ENCODE measurements at regions not wholly inside any gene's neighbourhood (a gene's known extent, or its start where the extent isn't known, plus 50 kb on each side); places are given as distances from the start of the nearest gene placed in this dataset.

GRCh38 chr9:119611565-119611964, 242.3 kb upstream of the BRINP1 start:
- no peak overlapping the region for H3K4me3 ChIP-seq (ENCODE audit: low read depth, low read length, poor library complexity, severe bottlenecking)
- H3K27me3 ChIP-seq (ENCODE audit: insufficient read depth, low read length), result no peaks in the 10 kb centered on the region
- no peak overlapping the region for H2AFZ ChIP-seq (ENCODE audit: low read length)
- no peaks in the 10 kb centered on the region for H3K79me2 ChIP-seq (ENCODE audit: insufficient read depth, low read length)
- H3K9ac ChIP-seq (ENCODE audit: low read length), result no peak overlapping the region
- H3K4me1 ChIP-seq (ENCODE audit: insufficient read depth, low read length, severe bottlenecking), result no peaks in the 10 kb centered on the region
- no peak overlapping the region for H3K4me2 ChIP-seq (ENCODE audit: low read length)
- no peaks in the 10 kb centered on the region for H3K36me3 ChIP-seq (ENCODE audit: insufficient read depth, low read length)
- no peaks in the 10 kb centered on the region for H3F3A ChIP-seq (ENCODE audit: insufficient read depth, low read length)
- H4K20me1 ChIP-seq (ENCODE audit: insufficient read depth, low read length), result no peaks in the 10 kb centered on the region
- TF ChIP-seq EZH2 (IDR thresholded peaks at IDR 0.05; ENCODE audit: borderline replicate concordance, low read length), result no peak
- TF ChIP-seq, protein P1, sequence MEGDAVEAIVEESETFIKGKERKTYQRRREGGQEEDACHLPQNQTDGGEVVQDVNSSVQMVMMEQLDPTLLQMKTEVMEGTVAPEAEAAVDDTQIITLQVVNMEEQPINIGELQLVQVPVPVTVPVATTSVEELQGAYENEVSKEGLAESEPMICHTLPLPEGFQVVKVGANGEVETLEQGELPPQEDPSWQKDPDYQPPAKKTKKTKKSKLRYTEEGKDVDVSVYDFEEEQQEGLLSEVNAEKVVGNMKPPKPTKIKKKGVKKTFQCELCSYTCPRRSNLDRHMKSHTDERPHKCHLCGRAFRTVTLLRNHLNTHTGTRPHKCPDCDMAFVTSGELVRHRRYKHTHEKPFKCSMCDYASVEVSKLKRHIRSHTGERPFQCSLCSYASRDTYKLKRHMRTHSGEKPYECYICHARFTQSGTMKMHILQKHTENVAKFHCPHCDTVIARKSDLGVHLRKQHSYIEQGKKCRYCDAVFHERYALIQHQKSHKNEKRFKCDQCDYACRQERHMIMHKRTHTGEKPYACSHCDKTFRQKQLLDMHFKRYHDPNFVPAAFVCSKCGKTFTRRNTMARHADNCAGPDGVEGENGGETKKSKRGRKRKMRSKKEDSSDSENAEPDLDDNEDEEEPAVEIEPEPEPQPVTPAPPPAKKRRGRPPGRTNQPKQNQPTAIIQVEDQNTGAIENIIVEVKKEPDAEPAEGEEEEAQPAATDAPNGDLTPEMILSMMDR (IDR thresholded peaks at IDR 0.05; ENCODE audit: low read length), result no peak
- H3K9me3 ChIP-seq (ENCODE audit: low read length), result no peaks in the 10 kb centered on the region
- no peaks in the 10 kb centered on the region for H3K9me2 ChIP-seq (ENCODE audit: low read depth, low read length)
- no peak overlapping the region for H3K27ac ChIP-seq (ENCODE audit: low read depth, low read length, poor library complexity, severe bottlenecking)

DNA sequence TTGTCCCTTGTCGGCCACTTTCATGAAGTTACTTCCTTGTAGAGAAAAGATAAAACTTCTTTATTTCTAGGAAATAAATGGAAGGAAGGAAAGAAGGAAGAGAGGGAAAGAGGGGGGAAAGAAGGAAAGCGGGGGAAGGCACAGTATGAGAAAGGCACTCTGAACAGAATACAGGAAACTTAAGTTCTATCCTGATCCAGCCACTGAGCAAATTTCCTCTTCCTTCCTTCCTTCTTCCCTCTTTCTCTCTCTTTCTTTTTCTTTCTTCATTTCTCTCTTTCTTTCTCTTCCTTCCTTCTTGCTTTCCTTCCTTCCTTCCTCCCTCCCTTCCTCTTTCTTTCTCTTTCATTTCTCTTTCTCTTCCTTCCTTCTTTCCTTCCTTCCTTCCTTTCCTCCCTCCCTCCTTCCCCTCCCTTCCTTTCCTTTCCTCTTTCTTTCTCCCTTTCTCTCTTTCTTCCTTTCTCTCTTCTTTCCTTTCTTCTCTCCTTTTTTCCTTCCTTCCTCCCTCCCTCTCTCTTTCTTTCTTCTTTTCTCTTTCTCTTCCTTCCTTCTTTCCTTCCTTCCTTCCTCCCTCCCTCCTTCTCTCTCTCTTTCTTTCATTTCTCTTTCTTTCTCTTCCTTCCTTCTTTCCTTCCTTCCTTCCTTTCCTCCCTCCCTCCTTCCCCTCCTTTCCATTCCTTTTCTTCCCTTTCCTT, 240.2 kb upstream of the BRINP1 start:
- Histone ChIP-seq H4K20me1 (ENCODE audit: insufficient read depth, low read length) (no peaks in the 10 kb centered on the region), H3K4me3 (ENCODE audit: low read depth, low read length, poor library complexity, severe bottlenecking) (no peak overlapping the region), H3K36me3 (ENCODE audit: insufficient read depth, low read length) (no peaks in the 10 kb centered on the region), H3K9ac (ENCODE audit: low read length) (no peak overlapping the region), H3F3A (ENCODE audit: insufficient read depth, low read length) (no peaks in the 10 kb centered on the region), H2AFZ (ENCODE audit: low read length) (no peak overlapping the region), H3K79me2 (ENCODE audit: insufficient read depth, low read length) (no peaks in the 10 kb centered on the region), H3K4me1 (ENCODE audit: insufficient read depth, low read length, severe bottlenecking) (no peaks in the 10 kb centered on the region), H3K27ac (ENCODE audit: low read depth, low read length, poor library complexity, severe bottlenecking) (no peak overlapping the region), H3K27me3 (ENCODE audit: insufficient read depth, low read length) (no peaks in the 10 kb centered on the region), H3K4me2 (ENCODE audit: low read length) (no peak overlapping the region), H3K9me2 (ENCODE audit: low read depth, low read length) (no peaks in the 10 kb centered on the region), H3K9me3 (ENCODE audit: low read length) (no peaks in the 10 kb centered on the region)
- TF ChIP-seq, protein P1 (IDR thresholded peaks at IDR 0.05; ENCODE audit: low read length), result no peak
- TF ChIP-seq EZH2 (IDR thresholded peaks at IDR 0.05; ENCODE audit: borderline replicate concordance, low read length), result no peak

- Histone ChIP-seq H3K79me2 (ENCODE audit: insufficient read depth, low read length) (no peaks in the 10 kb centered on the region), H3K36me3 (ENCODE audit: insufficient read depth, low read length) (no peaks in the 10 kb centered on the region), H3K9ac (ENCODE audit: low read length) (no peak overlapping the region), H3K9me2 (ENCODE audit: low read depth, low read length) (no peaks in the 10 kb centered on the region), H3K27me3 (ENCODE audit: insufficient read depth, low read length) (no peaks in the 10 kb centered on the region), H3F3A (ENCODE audit: insufficient read depth, low read length) (no peaks in the 10 kb centered on the region), H3K27ac (ENCODE audit: low read depth, low read length, poor library complexity, severe bottlenecking) (no peak overlapping the region), H3K4me3 (ENCODE audit: low read depth, low read length, poor library complexity, severe bottlenecking) (no peak overlapping the region), H3K9me3 (ENCODE audit: low read length) (no peaks in the 10 kb centered on the region), H3K4me1 (ENCODE audit: insufficient read depth, low read length, severe bottlenecking) (no peaks in the 10 kb centered on the region), H2AFZ (ENCODE audit: low read length) (no peak overlapping the region), H3K4me2 (ENCODE audit: low read length) (no peak overlapping the region), H4K20me1 (ENCODE audit: insufficient read depth, low read length) (no peaks in the 10 kb centered on the region)
- TF ChIP-seq, protein P1 (IDR thresholded peaks at IDR 0.05; ENCODE audit: low read length), result no peak
- TF ChIP-seq EZH2 (IDR thresholded peaks at IDR 0.05; ENCODE audit: borderline replicate concordance, low read length), result no peak
These were observed 232.4 kb upstream of the BRINP1 start for GRCh38 chr9:119601632-119602031.

Data from OCI-LY1 (cell line).